GM12878 (cell line): ENCODE measurements at regions not wholly inside any gene's neighbourhood (a gene's known extent, or its start where the extent isn't known, plus 50 kb on each side); places are given as distances from the start of the nearest gene placed in this dataset.

ENCODE experiments used
- ATAC-seq: fragments of 200-7000 bp; cut with Tn5 transposase; 3 replicates; pipeline ENCODE4 v1.9.1; 2020; ENCODE audit warnings: mild to moderate bottlenecking, moderate library complexity
- BruUV-seq: library from RNA; stranded (reverse); fragments of 400-500 nt; replicated peaks from 2 replicates; lab custom pipeline; 2021; lab: Mats Ljungman, UMichigan
- CTCF ChIA-PET: fragments of 300-600 bp; sonication (Branson Sonifier 250); formaldehyde crosslinking; extraction: SDS; loops from one replicate; lab custom pipeline; 2021; ENCODE audit warnings: inconsistent platforms; lab: Yijun Ruan, JAX
- POLR2A ChIA-PET: fragments of 350-600 bp; formaldehyde crosslinking; extraction: SDS; loops from one replicate; lab custom pipeline; 2021; ENCODE audit warnings: inconsistent platforms; lab: Charles Lee
- RAD21 ChIA-PET: fragments of 300-600 bp; sonication (Branson Sonifier 250); formaldehyde crosslinking; loops from one replicate; lab custom pipeline; 2023; ENCODE audit warnings: antibody characterized with exemption; ENCODE audit not compliant: unreplicated experiment; lab: Charles Lee
- SMC1A ChIA-PET: fragments of 300-600 bp; sonication (Branson Sonifier 250); formaldehyde crosslinking; loops from one replicate; lab custom pipeline; 2023; ENCODE audit not compliant: unreplicated experiment, uncharacterized antibody; lab: Charles Lee
- DNase-seq: peaks from one replicate; pipeline ENCODE4 v3.0.0-alpha.2; 2011; ENCODE audit warnings: low read depth, low spot score
- FAIRE-seq: peaks from 3 replicates; lab custom pipeline; 2011; peaks lifted over from hg19 to GRCh38; lab: Jason Lieb, UNC
- H2AFZ ChIP-seq: 2 replicates; pipeline ENCODE4 v1.6.0; 2011; ENCODE audit warnings: low read depth, low read length, control low read depth; ENCODE audit not compliant: control insufficient read depth
- H3K27ac ChIP-seq: 2 replicates; pipeline ENCODE4 v1.5.1; 2011; ENCODE audit warnings: control low read depth; ENCODE audit not compliant: control insufficient read depth, insufficient read depth
- H3K27me3 ChIP-seq, 2 experiments: replicated peaks in 1 of 2; 2 replicates each; pipeline versions ENCODE4 v1.6.0 to v1.6.1; 2011; ENCODE audit warnings: low read length in 1 of 2; ENCODE audit not compliant: control insufficient read depth in 2 of 2, insufficient read depth in 2 of 2
- H3K36me3 ChIP-seq, 2 experiments: 2 replicates each; pipeline ENCODE4 v1.5.1; 2011; ENCODE audit warnings: low read length in 1 of 2; ENCODE audit not compliant: control insufficient read depth in 2 of 2, insufficient read depth in 2 of 2
- H3K4me1 ChIP-seq: 2 replicates; pipeline ENCODE4 v1.6.1; 2011; ENCODE audit warnings: mild to moderate bottlenecking, low read length, moderate library complexity, mixed read lengths; ENCODE audit not compliant: control insufficient read depth, insufficient read depth
- H3K4me2 ChIP-seq: 2 replicates; pipeline ENCODE4 v1.6.0; 2011; ENCODE audit warnings: control low read depth; ENCODE audit not compliant: control insufficient read depth, insufficient read depth
- H3K4me3 ChIP-seq: fragments of 200-600 bp; sonication (generic); 2 replicates; pipeline ENCODE4 v1.5.1; 2016
- H3K79me2 ChIP-seq: 2 replicates; pipeline ENCODE4 v1.6.0; 2011; ENCODE audit warnings: low read length; ENCODE audit not compliant: control insufficient read depth, insufficient read depth
- H3K9ac ChIP-seq: 2 replicates; pipeline ENCODE4 v1.8.0; 2011; ENCODE audit warnings: low read length, control low read depth, mixed read lengths; ENCODE audit not compliant: control insufficient read depth, insufficient read depth
- H3K9me3 ChIP-seq: replicated peaks from 3 replicates; pipeline ENCODE4 v1.5.1; 2011; ENCODE audit warnings: mild to moderate bottlenecking, low read length; ENCODE audit not compliant: control insufficient read depth, insufficient read depth
- H4K20me1 ChIP-seq: 2 replicates; pipeline ENCODE4 v1.6.0; 2011; ENCODE audit not compliant: control insufficient read depth, insufficient read depth
- CBX5 ChIP-seq: sonication (generic); IDR thresholded peaks from 2 replicates; pipeline ENCODE4 v1.6.1; 2016; ENCODE audit warnings: low read depth, moderate library complexity, mild to moderate bottlenecking, inconsistent platforms
- CHD1 ChIP-seq: IDR thresholded peaks from 2 replicates; pipeline ENCODE4 v1.6.1; 2012; ENCODE audit warnings: low read depth, low read length, improper control_type of control experiment
- EP300 ChIP-seq, 2 experiments: fragments of 150-350 bp in 1 of 2; IDR thresholded peaks; 2 replicates each; pipeline ENCODE4 v1.6.1; 2011 to 2012; ENCODE audit warnings: low read depth in 2 of 2, low read length in 2 of 2, borderline replicate concordance in 1 of 2, improper control_type of control experiment in 1 of 2, inconsistent platforms in 1 of 2; ENCODE audit not compliant: control insufficient read depth in 1 of 2
- ETV6 ChIP-seq, 2 experiments: fragments of 450-650 bp in 1 of 2; IDR thresholded peaks in 1 of 2; conservative IDR thresholded peaks in 1 of 2; 2 replicates each; pipeline ENCODE4 v1.6.1; 2014; ENCODE audit warnings: antibody characterized with exemption in 1 of 2, borderline replicate concordance in 1 of 2, low read depth in 1 of 2, mild to moderate bottlenecking in 1 of 2, moderate library complexity in 1 of 2
- EZH2 ChIP-seq: IDR thresholded peaks from 2 replicates; pipeline ENCODE4 v1.6.1; 2012; ENCODE audit warnings: low read depth, mild to moderate bottlenecking, control low read depth, inconsistent platforms, low read length, borderline replicate concordance; ENCODE audit not compliant: control insufficient read depth
- JUND ChIP-seq: IDR thresholded peaks from 2 replicates; pipeline ENCODE4 v1.6.1; 2012; ENCODE audit warnings: low read depth, mild to moderate bottlenecking, low read length, improper control_type of control experiment, moderate library complexity
- MEF2B ChIP-seq: fragments of 450-650 bp; IDR thresholded peaks from 2 replicates; pipeline ENCODE4 v1.6.1; 2018; ENCODE audit warnings: mild to moderate bottlenecking, moderate library complexity; ENCODE audit not compliant: partially characterized antibody, poor library complexity, severe bottlenecking
- NR2F1 ChIP-seq: fragments of 450-650 bp; conservative IDR thresholded peaks from 2 replicates; pipeline ENCODE4 v1.6.1; 2017; ENCODE audit warnings: mild to moderate bottlenecking
- PAX8 ChIP-seq: fragments of 450-650 bp; IDR thresholded peaks from 2 replicates; pipeline ENCODE4 v1.6.1; 2017; ENCODE audit warnings: mild to moderate bottlenecking, moderate library complexity
- RFX5 ChIP-seq: IDR thresholded peaks from 2 replicates; pipeline ENCODE4 v1.6.1; 2011; ENCODE audit warnings: low read depth, low read length, improper control_type of control experiment
- SKIL ChIP-seq: fragments of 450-650 bp; IDR thresholded peaks from 2 replicates; pipeline ENCODE4 v1.6.1; 2017; ENCODE audit warnings: mild to moderate bottlenecking, low read depth, inconsistent platforms; ENCODE audit not compliant: poor library complexity, severe bottlenecking
- SUPT20H ChIP-seq: IDR thresholded peaks from 2 replicates; pipeline ENCODE4 v1.6.1; 2011; ENCODE audit warnings: low read depth, mild to moderate bottlenecking, low read length, moderate library complexity, borderline replicate concordance; ENCODE audit not compliant: control insufficient read depth
- WGBS: methylation state at CpG from one replicate; pipeline ENCODE4 v1.1.6; 2016; ENCODE audit warnings: low lambda C conversion rate; ENCODE audit not compliant: insufficient replicate concordance, insufficient coverage; ENCODE audit errors: missing lambda C conversion rate; 5-methylcytosine and 5-hydroxymethylcytosine counted together
- in situ Hi-C: fragments of 300-500 bp; cut with MboI; formaldehyde crosslinking; loops from 9 replicates; pipeline ENCODE4 v1.14.3; 2018; ENCODE audit warnings: mixed read lengths
- intact Hi-C: fragments of 100-400 bp; cut with micrococcal nuclease; formaldehyde crosslinking; loops from one replicate; pipeline ENCODE4 v1.14.2; 2022; ENCODE audit not compliant: unreplicated experiment
- TF ChIP-seq, protein P1 (sequence below): IDR thresholded peaks from 2 replicates; pipeline ENCODE4 v1.6.1; 2012; ENCODE audit warnings: low read depth, low read length, improper control_type of control experiment
- TF ChIP-seq, protein P2 (sequence below): IDR thresholded peaks from 2 replicates; pipeline ENCODE4 v1.6.1; 2011; ENCODE audit warnings: borderline replicate concordance, low read depth, mild to moderate bottlenecking, moderate library complexity, low read length; ENCODE audit not compliant: insufficient read depth, poor library complexity, severe bottlenecking

DNA sequence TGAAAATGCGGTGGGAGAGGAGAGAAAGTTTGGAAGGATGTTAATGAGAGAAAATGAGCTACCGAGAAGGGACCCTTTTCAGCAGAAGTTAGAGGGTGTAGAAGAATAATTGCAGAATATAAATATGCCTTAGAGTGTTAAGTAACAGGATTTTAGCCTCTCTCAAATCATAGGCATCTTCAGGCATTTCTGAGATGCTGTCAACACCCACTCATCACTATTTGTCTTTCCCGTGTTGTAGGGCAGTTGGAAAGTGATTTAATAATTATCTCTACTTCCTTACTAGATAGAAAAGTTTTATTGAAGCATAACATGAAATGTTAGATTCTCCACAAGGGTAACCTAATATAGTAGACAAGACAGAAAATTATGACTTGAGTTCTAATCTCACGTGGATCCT is 96.4 kb upstream of the RGS4 start (continued):
- TF ChIP-seq SUPT20H (no peak), EP300 (IDR thresholded peaks at IDR 0.05; ENCODE audit: borderline replicate concordance in 1 of 2, control insufficient read depth in 1 of 2, low read depth in 2 of 2, low read length in 2 of 2) (no peak)

DNA sequence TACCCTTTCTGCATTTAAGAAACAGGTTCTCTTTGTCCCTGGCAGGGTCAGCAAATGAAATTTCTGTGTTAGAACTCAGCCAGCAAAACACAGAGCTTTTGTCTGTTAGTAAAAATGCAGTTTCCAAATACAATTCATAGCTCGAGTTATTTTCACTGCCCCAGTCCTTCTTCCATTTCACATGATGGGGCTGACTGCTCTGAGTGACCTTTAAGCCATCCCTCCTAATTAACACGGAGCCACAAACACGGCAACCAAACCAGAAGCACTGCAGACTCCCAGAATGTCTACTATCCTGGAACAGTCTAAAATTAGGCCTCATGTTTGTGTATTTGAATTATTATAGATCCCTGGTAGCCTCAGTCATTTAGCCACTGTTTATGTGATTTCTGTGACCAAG is 99.1 kb upstream of the RGS4 start:
- intact Hi-C loops (no loop called here), in situ Hi-C loops (no loop called here)
- Histone ChIP-seq H3K27ac (no peak overlapping the region), H3K79me2 (no peaks in the 10 kb centered on the region), H3K4me2 (no peak overlapping the region), H3K27me3 (0 out of 4 replicates have a peak, but pooled peaks cover 0 to 2% of the 10 kb centered on the region in 2 experiments), H2AFZ (no peak overlapping the region), H3K9ac (no peak overlapping the region), H3K4me3 (no peak overlapping the region), H4K20me1 (no peaks in the 10 kb centered on the region), H3K36me3 (no peaks in the 10 kb centered on the region), H3K9me3 (no peaks in the 10 kb centered on the region), H3K4me1 (no peaks in the 10 kb centered on the region)
- RAD21 ChIA-PET = no interaction called here
- TF ChIP-seq, protein P1, sequence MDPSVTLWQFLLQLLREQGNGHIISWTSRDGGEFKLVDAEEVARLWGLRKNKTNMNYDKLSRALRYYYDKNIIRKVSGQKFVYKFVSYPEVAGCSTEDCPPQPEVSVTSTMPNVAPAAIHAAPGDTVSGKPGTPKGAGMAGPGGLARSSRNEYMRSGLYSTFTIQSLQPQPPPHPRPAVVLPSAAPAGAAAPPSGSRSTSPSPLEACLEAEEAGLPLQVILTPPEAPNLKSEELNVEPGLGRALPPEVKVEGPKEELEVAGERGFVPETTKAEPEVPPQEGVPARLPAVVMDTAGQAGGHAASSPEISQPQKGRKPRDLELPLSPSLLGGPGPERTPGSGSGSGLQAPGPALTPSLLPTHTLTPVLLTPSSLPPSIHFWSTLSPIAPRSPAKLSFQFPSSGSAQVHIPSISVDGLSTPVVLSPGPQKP = no peak
- no peak for TF ChIP-seq EZH2
- TF ChIP-seq CBX5 = no peak
- TF ChIP-seq SKIL = no peak
- TF ChIP-seq RFX5 = no peak
- no peak for TF ChIP-seq JUND
- no peak for TF ChIP-seq NR2F1
- no peak for TF ChIP-seq PAX8
- TF ChIP-seq MEF2B = no peak
- TF ChIP-seq ETV6 (conservative IDR thresholded peaks at IDR 0.05 in 1 of 2, IDR thresholded peaks at IDR 0.05 in 1 of 2; ENCODE audit: borderline replicate concordance in 1 of 2, low read depth in 1 of 2) = no peak
- TF ChIP-seq, protein P2, sequence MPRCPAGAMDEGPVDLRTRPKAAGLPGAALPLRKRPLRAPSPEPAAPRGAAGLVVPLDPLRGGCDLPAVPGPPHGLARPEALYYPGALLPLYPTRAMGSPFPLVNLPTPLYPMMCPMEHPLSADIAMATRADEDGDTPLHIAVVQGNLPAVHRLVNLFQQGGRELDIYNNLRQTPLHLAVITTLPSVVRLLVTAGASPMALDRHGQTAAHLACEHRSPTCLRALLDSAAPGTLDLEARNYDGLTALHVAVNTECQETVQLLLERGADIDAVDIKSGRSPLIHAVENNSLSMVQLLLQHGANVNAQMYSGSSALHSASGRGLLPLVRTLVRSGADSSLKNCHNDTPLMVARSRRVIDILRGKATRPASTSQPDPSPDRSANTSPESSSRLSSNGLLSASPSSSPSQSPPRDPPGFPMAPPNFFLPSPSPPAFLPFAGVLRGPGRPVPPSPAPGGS = no peak
- TF ChIP-seq CHD1 = no peak
- ATAC-seq (no peak), FAIRE-seq (no peak), DNase-seq (no peak)
- 14% methylated on average over 3 of the region's 3 CpGs for WGBS
- SMC1A ChIA-PET = no interaction called here
- CTCF ChIA-PET = interaction anchor here (1.0 kb wide), 1 partner anchor 16 kb away, joined by 4 read pairs; no protein-coding TSS in a partner anchor
- BruUV-seq = no TSS peak
- POLR2A ChIA-PET = no interaction called here
